Peyer's patch (tissue), 4 donors: ENCODE measurements at regions not wholly inside any gene's neighbourhood (a gene's known extent, or its start where the extent isn't known, plus 50 kb on each side); places are given as distances from the start of the nearest gene placed in this dataset.

Experiments
- DNase-seq, 3 donors: peaks; one replicate each; pipeline ENCODE4 v3.0.0-alpha.2; 2017 to 2019
- H3K27ac ChIP-seq, 4 donors: fragments of 200-600 bp; sonication (generic); one replicate each; pipeline ENCODE4 v1.5.1; 2016 to 2019
- H3K27me3 ChIP-seq, 2 donors: fragments of 200-600 bp; sonication (generic); one replicate each; pipeline ENCODE4 v1.5.1; 2019
- H3K36me3 ChIP-seq, 3 donors: fragments of 200-600 bp; sonication (generic); one replicate each; pipeline ENCODE4 v1.5.1; 2016 to 2019
- H3K4me1 ChIP-seq, 4 donors: fragments of 200-600 bp; sonication (generic); one replicate each; pipeline ENCODE4 v1.5.1; 2016 to 2019
- H3K4me3 ChIP-seq, 4 donors: fragments of 200-600 bp; sonication (generic); 1 replicate in 3 of 4; 2 replicates in 1 of 4; pipeline ENCODE4 v1.5.1; 2016 to 2019; ENCODE audit warnings: mild to moderate bottlenecking in 1 of 4
- H3K9me3 ChIP-seq, 4 donors: fragments of 200-600 bp; sonication (generic); one replicate each; pipeline ENCODE4 v1.5.1; 2016 to 2019; ENCODE audit warnings: mild to moderate bottlenecking in 1 of 4
- CTCF ChIP-seq, 6 experiments: fragments of 450-650 bp in 4 of 6; fragments of 200-600 bp in 2 of 6; sonication (generic) in 1 of 6; IDR thresholded peaks; one replicate each; pipeline ENCODE4 v1.5.1; 2017 to 2019; ENCODE audit warnings: antibody characterized with exemption in 6 of 6, mild to moderate bottlenecking in 3 of 6, moderate library complexity in 1 of 6
- POLR2A ChIP-seq, 2 donors: fragments of 450-650 bp; IDR thresholded peaks; one replicate each; pipeline ENCODE4 v1.5.1; 2017; ENCODE audit warnings: antibody characterized with exemption in 2 of 2, mild to moderate bottlenecking in 2 of 2, moderate library complexity in 2 of 2

- Histone ChIP-seq H3K27ac (no peak overlapping the region), H3K4me3 (no peak overlapping the region), H3K9me3 (no peaks in the 10 kb centered on the region), H3K27me3 (no peaks in the 10 kb centered on the region), H3K36me3 (no peaks in the 10 kb centered on the region), H3K4me1 (no peaks in the 10 kb centered on the region)
- DNase-seq: no peak
- TF ChIP-seq POLR2A (IDR thresholded peaks at IDR 0.05): no peak
- no peak for TF ChIP-seq CTCF (IDR thresholded peaks at IDR 0.05)
These were observed 633.3 kb downstream of the MAFB start for GRCh38 chr20:40055711-40056110.

GRCh38 chr20:40054311-40054710, 634.7 kb downstream of the MAFB start:
- Histone ChIP-seq H3K4me3 (no peak overlapping the region), H3K27ac (no peak overlapping the region)
- TF ChIP-seq CTCF (IDR thresholded peaks at IDR 0.05): no peak
- no peak for TF ChIP-seq POLR2A (IDR thresholded peaks at IDR 0.05)

GRCh38 chr20:40050596-40050995, 638.4 kb downstream of the MAFB start:
- no peaks in the 10 kb centered on the region for H3K36me3 ChIP-seq
- DNase-seq: no peak
- no peak for TF ChIP-seq CTCF (IDR thresholded peaks at IDR 0.05)
- no peak for TF ChIP-seq POLR2A (IDR thresholded peaks at IDR 0.05)

More at GRCh38 chr20:40054311-40054710, 634.7 kb downstream of the MAFB start:
- no peaks in the 10 kb centered on the region for H3K27me3 ChIP-seq
- no peaks in the 10 kb centered on the region for H3K4me1 ChIP-seq
- DNase-seq: no peak
- H3K36me3 ChIP-seq: no peaks in the 10 kb centered on the region
- no peaks in the 10 kb centered on the region for H3K9me3 ChIP-seq

GRCh38 chr20:40049854-40050253, 639.2 kb downstream of the MAFB start:
- Histone ChIP-seq H3K9me3 (no peaks in the 10 kb centered on the region), H3K27ac (no peak overlapping the region), H3K27me3 (no peaks in the 10 kb centered on the region), H3K4me3 (no peak overlapping the region), H3K4me1 (no peaks in the 10 kb centered on the region), H3K36me3 (no peaks in the 10 kb centered on the region)
- no peak for TF ChIP-seq POLR2A (IDR thresholded peaks at IDR 0.05)
- no peak for TF ChIP-seq CTCF (IDR thresholded peaks at IDR 0.05)
- no peak for DNase-seq

More at GRCh38 chr20:40050596-40050995, 638.4 kb downstream of the MAFB start:
- Histone ChIP-seq H3K9me3 (no peaks in the 10 kb centered on the region), H3K4me1 (no peaks in the 10 kb centered on the region), H3K4me3 (no peak overlapping the region), H3K27ac (no peak overlapping the region), H3K27me3 (no peaks in the 10 kb centered on the region)

GRCh38 chr20:40046703-40047102, 642.3 kb downstream of the MAFB start:
- TF ChIP-seq POLR2A (IDR thresholded peaks at IDR 0.05): no peak
- TF ChIP-seq CTCF (IDR thresholded peaks at IDR 0.05): no peak
- Histone ChIP-seq H3K27me3 (no peaks in the 10 kb centered on the region), H3K9me3 (no peaks in the 10 kb centered on the region), H3K36me3 (no peaks in the 10 kb centered on the region), H3K4me3 (no peak overlapping the region), H3K27ac (no peak overlapping the region), H3K4me1 (no peaks in the 10 kb centered on the region)
- no peak for DNase-seq

- no peak for TF ChIP-seq POLR2A (IDR thresholded peaks at IDR 0.05)
- TF ChIP-seq CTCF (IDR thresholded peaks at IDR 0.05): no peak
- Histone ChIP-seq H3K36me3 (no peaks in the 10 kb centered on the region), H3K4me1 (no peaks in the 10 kb centered on the region), H3K9me3 (no peaks in the 10 kb centered on the region), H3K27me3 (no peaks in the 10 kb centered on the region), H3K4me3 (no peak overlapping the region), H3K27ac (no peak overlapping the region)
- DNase-seq: no peak
These were observed 651.5 kb downstream of the MAFB start for GRCh38 chr20:40037511-40037910.
